Suprapubic skin (tissue), 4 donors: ENCODE measurements at regions not wholly inside any gene's neighbourhood (a gene's known extent, or its start where the extent isn't known, plus 50 kb on each side); places are given as distances from the start of the nearest gene placed in this dataset.

Experiments used
- POLR2A ChIP-seq, 2 donors: fragments of 450-650 bp; IDR thresholded peaks; one replicate each; pipeline ENCODE4 v1.6.1; 2017; ENCODE audit warnings: antibody characterized with exemption in 2 of 2, mild to moderate bottlenecking in 2 of 2, moderate library complexity in 2 of 2
- POLR2AphosphoS5 ChIP-seq, 3 donors: sonication (generic); formaldehyde crosslinking; IDR thresholded peaks; one replicate each; pipeline ENCODE4 v1.6.1; 2017; ENCODE audit warnings: antibody characterized with exemption in 3 of 3
- TF ChIP-seq, protein P1 (sequence below), 2 donors: fragments of 200-600 bp in 1 of 2; fragments of 450-650 bp in 1 of 2; sonication (generic) in 1 of 2; IDR thresholded peaks; one replicate each; pipeline ENCODE4 v1.5.1; 2016 to 2019; ENCODE audit warnings: antibody characterized with exemption in 2 of 2, mild to moderate bottlenecking in 1 of 2, moderate library complexity in 1 of 2

DNA sequence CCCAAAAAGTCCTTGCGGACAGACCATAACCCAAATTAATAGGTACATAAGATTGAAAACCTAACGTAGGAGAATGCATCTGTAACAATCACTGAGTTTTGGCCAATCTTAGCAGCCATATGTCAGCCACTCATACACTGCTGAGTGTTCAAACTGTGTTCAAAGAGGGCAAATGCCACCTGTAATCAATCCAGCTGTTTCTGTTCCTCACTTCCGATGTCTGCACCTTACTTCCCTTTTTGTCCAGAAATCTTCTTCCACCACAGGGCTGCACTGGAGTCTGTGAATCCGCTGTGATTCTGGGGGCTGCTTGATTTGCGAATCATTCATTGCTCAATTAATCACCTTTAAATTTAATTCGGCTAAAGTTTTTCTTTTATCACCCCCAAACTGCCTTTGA, 263.9 kb downstream of the ICE1 start:
- TF ChIP-seq POLR2A (IDR thresholded peaks at IDR 0.05) (no peak), POLR2AphosphoS5 (IDR thresholded peaks at IDR 0.05) (no peak)
- TF ChIP-seq, protein P1, sequence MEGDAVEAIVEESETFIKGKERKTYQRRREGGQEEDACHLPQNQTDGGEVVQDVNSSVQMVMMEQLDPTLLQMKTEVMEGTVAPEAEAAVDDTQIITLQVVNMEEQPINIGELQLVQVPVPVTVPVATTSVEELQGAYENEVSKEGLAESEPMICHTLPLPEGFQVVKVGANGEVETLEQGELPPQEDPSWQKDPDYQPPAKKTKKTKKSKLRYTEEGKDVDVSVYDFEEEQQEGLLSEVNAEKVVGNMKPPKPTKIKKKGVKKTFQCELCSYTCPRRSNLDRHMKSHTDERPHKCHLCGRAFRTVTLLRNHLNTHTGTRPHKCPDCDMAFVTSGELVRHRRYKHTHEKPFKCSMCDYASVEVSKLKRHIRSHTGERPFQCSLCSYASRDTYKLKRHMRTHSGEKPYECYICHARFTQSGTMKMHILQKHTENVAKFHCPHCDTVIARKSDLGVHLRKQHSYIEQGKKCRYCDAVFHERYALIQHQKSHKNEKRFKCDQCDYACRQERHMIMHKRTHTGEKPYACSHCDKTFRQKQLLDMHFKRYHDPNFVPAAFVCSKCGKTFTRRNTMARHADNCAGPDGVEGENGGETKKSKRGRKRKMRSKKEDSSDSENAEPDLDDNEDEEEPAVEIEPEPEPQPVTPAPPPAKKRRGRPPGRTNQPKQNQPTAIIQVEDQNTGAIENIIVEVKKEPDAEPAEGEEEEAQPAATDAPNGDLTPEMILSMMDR (IDR thresholded peaks at IDR 0.05), result no peak
